ENCODE measurements at regions not wholly inside any gene's neighbourhood (a gene's known extent, or its start where the extent isn't known, plus 50 kb on each side); places are given as distances from the start of the nearest gene placed in this dataset.

DNA sequence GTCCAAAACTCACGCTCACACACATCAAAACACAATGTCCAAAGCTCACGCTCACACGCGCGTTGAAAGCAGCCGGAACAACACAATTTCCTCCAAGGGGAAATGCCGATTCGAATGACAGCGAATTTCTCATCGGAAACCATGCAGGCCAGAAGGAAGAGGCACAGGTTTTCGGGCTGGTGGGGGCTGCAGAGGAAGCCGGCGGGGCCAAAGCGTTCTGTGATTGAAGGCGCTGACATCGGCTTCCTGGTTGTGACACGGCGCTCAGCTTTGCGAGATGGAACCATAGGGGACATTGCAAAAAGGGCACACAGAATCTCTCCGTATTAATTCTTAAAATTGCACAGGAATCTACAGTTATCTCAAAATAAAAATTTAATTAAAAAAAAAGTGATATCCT is 61.3 kb downstream of the FOXL3 start:
- no peak for DNase-seq (ENCODE audit: low read depth in 1 of 2, low spot score in 2 of 2)

DNA sequence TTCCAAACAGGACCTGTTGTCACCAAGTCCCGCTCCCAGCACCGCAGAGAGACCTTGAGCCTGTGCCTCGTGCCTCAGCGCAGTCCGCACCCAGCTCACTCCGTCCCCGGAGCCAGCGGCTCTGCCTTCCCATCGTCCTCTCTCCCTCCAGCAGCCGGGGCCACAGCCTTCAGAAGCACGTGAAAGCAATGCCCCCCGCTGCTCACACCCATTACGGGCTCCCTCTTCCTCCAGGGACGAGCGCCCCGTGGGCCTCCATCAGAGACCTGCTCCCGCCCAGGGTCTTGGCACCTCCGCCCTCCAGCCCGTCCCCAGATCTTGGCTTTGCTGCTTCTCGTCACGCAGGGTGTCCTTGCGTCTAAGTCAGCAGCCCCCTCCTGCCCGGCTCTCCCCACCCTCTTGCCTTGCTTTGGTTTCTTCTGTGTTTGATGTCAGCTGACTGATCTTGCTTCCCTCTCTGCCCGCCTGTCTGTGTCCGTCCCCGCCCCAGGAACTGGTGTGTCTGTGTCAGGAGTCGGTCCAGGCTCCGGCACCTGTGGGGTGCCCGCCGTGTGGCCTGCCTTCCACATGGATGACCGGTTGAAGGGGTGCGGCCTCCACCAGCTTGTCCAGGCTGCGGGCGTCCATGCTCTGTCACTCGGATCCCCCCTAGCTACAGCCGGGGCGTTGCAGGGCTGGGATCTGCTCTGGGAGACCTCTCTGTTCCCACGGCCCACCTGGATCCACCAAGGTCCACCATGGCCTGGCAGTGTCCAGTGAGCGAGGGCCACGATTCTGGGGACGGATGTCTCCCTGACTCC is 61.9 kb downstream of the FOXL3 start:
- no peak for DNase-seq (ENCODE audit: low read depth in 1 of 2, low spot score in 2 of 2)
- Histone ChIP-seq H3K27me3 (replicated peaks) (no peaks in the 10 kb centered on the region), H3K27ac (no peak overlapping the region), H3K36me3 (no peaks in the 10 kb centered on the region), H3K4me1 (replicated peaks) (no peaks in the 10 kb centered on the region), H3K9me3 (replicated peaks) (no peaks in the 10 kb centered on the region; the same call in 1 of the 2 replicates), H3K4me3 (no peak overlapping the region)

More for the DNA sequence above, 61.3 kb downstream of the FOXL3 start:
- no peaks in the 10 kb centered on the region for H3K36me3 ChIP-seq
- H3K27ac ChIP-seq: no peak overlapping the region
- no peaks in the 10 kb centered on the region for H3K27me3 ChIP-seq (replicated peaks)
- no peaks in the 10 kb centered on the region; the same call in 1 of the 2 replicates for H3K9me3 ChIP-seq (replicated peaks)
- H3K4me3 ChIP-seq: no peak overlapping the region
- no peaks in the 10 kb centered on the region for H3K4me1 ChIP-seq (replicated peaks)

DNA sequence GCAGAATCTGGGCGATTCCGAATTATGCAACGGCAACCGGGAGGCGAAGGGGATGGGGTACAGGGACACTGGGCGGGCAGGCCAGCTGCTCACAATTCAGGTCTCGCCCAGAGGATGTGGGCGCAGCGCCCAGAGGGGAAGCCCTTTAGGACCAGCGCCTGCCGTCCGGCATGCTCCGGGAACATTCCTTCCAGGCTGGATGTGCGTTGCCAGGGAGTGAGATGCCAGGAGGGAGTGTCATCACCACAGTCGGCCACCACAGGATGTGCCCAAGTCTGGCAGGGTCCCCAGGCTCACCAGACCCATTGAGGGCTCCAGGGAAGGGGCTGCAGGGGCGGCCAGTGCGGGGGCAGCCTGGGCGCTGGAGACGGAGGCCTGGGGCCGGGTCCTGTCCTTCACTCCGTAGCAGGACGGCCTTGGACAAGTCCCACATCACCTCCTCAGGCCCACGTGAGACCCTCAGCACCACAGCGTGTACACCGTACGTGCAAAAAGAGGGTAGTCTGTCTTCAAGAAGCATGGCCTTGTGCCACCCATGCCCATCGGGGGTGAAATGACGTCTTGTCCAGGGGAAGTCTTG is 63.9 kb downstream of the FOXL3 start:
- Histone ChIP-seq H3K27ac (no peak overlapping the region), H3K36me3 (no peaks in the 10 kb centered on the region), H3K9me3 (replicated peaks) (no peaks in the 10 kb centered on the region; the same call in 1 of the 2 replicates), H3K4me3 (no peak overlapping the region), H3K4me1 (replicated peaks) (no peaks in the 10 kb centered on the region), H3K27me3 (replicated peaks) (peaks cover 3% of the 10 kb centered on the region; the same call in 1 of the 2 replicates)
- no peak for DNase-seq (ENCODE audit: low read depth in 1 of 2, low spot score in 2 of 2)

DNA sequence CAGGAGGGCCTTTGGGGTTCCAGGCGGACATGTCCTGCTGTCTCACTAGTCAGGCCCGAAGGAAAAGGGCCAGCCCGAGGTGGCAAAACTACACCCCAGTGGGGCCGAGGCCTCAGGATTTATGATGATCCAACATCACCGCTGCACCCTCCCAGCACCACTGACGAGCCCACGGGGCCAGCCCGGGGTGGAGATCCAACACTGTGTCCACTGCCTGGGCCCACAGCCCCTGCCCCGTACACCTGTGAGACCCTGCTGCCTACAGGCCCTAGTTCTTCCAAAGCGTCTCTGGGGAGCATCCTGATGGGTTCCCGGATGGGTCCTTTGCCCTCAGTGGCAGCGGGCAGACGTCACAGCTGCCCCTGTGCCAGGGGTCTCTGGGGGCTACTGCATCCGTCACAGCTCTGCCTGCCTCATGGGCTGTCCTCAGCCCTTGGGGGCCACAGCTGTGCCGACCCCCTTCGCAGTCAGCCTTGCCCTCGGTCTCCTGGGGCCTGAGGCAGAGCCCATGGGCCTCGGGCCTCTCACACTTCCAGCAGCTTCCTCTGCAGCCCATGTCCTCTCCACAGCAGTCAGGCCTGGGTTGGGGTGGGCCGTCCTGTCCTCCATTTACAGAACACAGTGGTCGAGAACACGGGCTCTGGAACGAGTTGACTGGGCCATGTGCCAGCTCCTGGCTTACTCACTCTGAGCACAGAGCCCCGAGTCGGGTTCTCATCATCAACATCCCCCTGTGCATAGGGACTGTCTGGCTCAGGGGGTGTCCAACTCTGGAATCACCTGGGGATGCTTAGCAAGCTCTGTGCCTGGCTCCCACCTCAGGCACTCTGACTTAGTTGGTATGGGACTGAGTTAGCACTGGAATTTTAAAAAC is 64.9 kb downstream of the FOXL3 start:
- peaks cover 12% of the 10 kb centered on the region for H3K27me3 ChIP-seq (replicated peaks)
- no peaks in the 10 kb centered on the region for H3K4me1 ChIP-seq (replicated peaks)
- no peaks in the 10 kb centered on the region; the same call in 1 of the 2 replicates for H3K9me3 ChIP-seq (replicated peaks)
- H3K36me3 ChIP-seq: no peaks in the 10 kb centered on the region
- no peak overlapping the region for H3K27ac ChIP-seq
- no peak for DNase-seq (ENCODE audit: low read depth in 1 of 2, low spot score in 2 of 2)
- H3K4me3 ChIP-seq: no peak overlapping the region

DNA sequence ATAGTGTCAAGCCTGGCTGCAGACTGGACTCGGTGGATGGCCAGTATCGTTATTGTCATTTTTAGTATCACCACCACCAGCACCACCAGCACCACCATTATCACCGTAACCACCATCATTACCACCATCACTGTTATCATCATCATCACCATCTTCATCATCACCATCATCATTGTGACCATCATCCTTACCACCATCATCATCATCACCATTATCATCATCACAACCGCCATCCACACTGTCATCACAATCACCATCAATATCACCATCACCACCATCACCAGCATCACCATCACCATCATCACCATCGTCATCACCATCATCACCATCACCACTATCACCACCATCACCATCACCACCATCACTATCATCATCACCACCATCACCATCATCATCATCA is 65.6 kb downstream of the FOXL3 start:
- H3K27me3 ChIP-seq (replicated peaks): peaks cover 17% of the 10 kb centered on the region
- DNase-seq (ENCODE audit: low read depth in 1 of 2, low spot score in 2 of 2): no peak
- H3K36me3 ChIP-seq: no peaks in the 10 kb centered on the region
- no peaks in the 10 kb centered on the region for H3K4me1 ChIP-seq (replicated peaks)
- H3K27ac ChIP-seq: no peak overlapping the region
- no peaks in the 10 kb centered on the region; the same call in 1 of the 2 replicates for H3K9me3 ChIP-seq (replicated peaks)
- H3K4me3 ChIP-seq: no peak overlapping the region

DNA sequence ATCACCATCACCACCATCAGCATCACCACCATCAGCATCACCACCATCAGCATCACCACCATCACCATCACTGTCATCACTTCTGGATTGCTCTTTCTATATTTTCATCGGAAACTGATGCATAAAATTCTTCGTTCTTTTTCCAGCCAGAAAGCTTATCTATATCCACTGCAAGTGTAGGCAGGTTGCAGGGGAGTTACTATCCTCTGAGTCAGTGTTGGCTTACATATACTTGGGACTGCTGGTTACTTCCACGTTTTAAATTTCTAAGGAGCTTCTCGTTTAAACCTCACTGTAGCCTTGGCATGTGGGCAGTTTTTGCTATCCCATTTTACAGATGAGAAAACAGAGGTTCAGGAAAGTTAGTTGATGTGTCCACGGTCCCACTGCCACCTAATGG is 66.1 kb downstream of the FOXL3 start:
- Histone ChIP-seq H3K9me3 (replicated peaks) (no peaks in the 10 kb centered on the region; the same call in 1 of the 2 replicates), H3K36me3 (no peaks in the 10 kb centered on the region), H3K27me3 (replicated peaks) (peaks cover 17% of the 10 kb centered on the region), H3K4me3 (no peak overlapping the region), H3K27ac (no peak overlapping the region), H3K4me1 (replicated peaks) (no peaks in the 10 kb centered on the region)
- DNase-seq (ENCODE audit: low read depth in 1 of 2, low spot score in 2 of 2): no peak

- no peaks in the 10 kb centered on the region for H3K36me3 ChIP-seq
- no peak for DNase-seq (ENCODE audit: low read depth in 1 of 2, low spot score in 2 of 2)
- peaks cover 17% of the 10 kb centered on the region for H3K27me3 ChIP-seq (replicated peaks)
- H3K4me3 ChIP-seq: no peak overlapping the region
- no peak overlapping the region for H3K27ac ChIP-seq
- no peaks in the 10 kb centered on the region; the same call in 1 of the 2 replicates for H3K9me3 ChIP-seq (replicated peaks)
- H3K4me1 ChIP-seq (replicated peaks): no peaks in the 10 kb centered on the region
Observed at GRCh38 chr7:356691-357462, 66.9 kb downstream of the FOXL3 start.

DNA sequence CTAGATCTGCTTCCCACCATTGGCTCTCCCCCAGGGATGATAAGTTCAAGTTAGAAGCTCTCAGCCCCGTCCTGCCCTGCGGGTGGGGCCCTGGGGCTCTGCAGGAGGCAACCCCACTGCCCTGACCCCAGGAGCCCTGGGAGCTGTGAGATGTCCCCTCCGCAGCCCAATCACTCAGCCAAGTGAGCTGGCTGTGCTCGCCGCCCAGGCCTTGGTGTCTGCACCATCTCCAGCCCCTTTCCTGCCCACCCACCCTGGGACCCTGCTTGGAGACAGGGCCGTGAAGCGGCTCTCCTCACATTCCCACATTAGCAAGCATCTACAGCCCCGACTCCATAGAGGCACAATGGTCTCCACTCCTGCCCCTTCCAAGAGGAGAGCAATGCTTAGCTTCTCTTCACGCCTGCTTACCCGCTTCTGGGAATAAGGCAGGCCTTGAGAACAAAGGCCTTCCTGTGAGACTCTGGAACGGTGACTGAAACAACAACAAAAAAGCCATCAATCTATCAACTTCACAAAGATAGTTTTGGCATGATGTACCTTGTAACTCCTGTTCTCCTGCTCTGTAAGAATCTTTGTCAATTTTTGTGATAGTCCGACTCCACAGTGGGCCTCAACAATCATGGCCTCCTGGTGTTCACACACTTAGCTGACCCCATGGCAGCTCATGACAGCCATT is 67.7 kb downstream of the FOXL3 start:
- no peak for DNase-seq (ENCODE audit: low read depth in 1 of 2, low spot score in 2 of 2)
- Histone ChIP-seq H3K4me1 (replicated peaks) (no peaks in the 10 kb centered on the region), H3K4me3 (no peak overlapping the region), H3K27ac (no peak overlapping the region), H3K9me3 (replicated peaks) (no peaks in the 10 kb centered on the region; the same call in 1 of the 2 replicates), H3K36me3 (no peaks in the 10 kb centered on the region), H3K27me3 (replicated peaks) (peaks cover 21% of the 10 kb centered on the region)

GRCh38 chr7:358352-358751 is 68.4 kb downstream of the FOXL3 start:
- H3K9me3 ChIP-seq (replicated peaks): no peaks in the 10 kb centered on the region; the same call in 1 of the 2 replicates
- H3K27ac ChIP-seq: no peak overlapping the region
- H3K4me3 ChIP-seq: no peak overlapping the region
- H3K36me3 ChIP-seq: no peaks in the 10 kb centered on the region
- peaks cover 21% of the 10 kb centered on the region for H3K27me3 ChIP-seq (replicated peaks)
- H3K4me1 ChIP-seq (replicated peaks): no peaks in the 10 kb centered on the region
- no peak for DNase-seq (ENCODE audit: low read depth in 1 of 2, low spot score in 2 of 2)

DNA sequence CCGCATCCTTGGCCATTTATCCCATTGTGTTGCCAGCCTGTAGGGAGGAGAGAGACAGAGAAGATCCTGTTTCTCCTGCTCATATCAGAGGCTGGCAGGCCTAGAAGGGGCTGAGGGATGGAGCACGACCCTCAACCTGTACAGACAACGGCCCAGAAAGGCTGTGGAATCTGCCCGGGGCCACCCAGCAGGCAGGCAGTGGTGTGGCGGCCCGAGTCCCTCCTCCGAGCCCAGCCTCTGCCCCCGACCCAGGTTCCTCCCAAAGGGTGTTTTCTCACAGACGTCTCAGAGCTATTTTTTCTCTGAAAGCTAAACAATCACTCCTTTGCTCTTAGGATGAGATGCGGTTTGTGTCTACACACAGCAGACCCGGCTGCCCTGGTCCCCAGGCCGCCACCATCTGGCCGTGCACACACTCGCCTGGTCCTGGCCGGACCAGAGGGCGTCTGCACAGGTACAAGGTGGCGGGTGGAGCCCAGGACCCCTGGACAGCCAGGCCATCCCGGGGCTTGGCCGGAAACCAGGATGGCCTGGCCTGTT is 69.3 kb downstream of the FOXL3 start:
- Histone ChIP-seq H3K36me3 (no peaks in the 10 kb centered on the region), H3K27ac (no peak overlapping the region)

DNA sequence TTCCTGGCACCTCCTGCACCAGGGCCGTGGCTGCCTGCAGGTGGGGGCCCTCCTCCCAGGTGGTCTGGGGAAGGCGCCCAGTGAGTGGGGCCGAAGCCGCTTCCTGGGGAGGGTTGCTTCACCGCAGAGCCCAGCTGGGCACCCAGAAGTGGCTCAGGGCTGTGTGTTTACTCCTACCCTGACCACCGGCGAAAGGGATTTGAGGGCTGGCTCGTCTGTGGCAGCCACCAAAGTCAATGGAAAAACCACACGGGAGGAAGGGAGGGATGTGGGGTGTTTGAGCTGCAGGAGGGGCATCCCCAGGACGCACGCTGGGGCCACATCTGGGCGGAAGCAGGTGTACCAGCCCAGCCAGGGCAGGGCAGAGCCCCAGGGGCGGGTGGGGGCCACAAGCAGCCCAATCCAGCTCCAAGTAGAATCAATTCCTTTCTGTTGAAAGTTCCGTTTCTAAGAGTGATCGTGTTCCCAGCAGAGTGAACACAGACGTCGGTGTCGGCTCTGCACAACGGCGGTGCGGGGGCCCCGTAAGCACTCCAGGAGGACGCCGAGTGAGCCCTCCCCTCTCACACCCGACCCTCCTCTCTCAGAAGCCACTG is 69.9 kb downstream of the FOXL3 start:
- no peaks in the 10 kb centered on the region for H3K36me3 ChIP-seq
- no peaks in the 10 kb centered on the region; the same call in 1 of the 2 replicates for H3K9me3 ChIP-seq (replicated peaks)
- no peak for DNase-seq (ENCODE audit: low read depth in 1 of 2, low spot score in 2 of 2)
- H3K4me3 ChIP-seq: no peak overlapping the region
- no peaks in the 10 kb centered on the region for H3K4me1 ChIP-seq (replicated peaks)
- no peak overlapping the region for H3K27ac ChIP-seq
- peaks cover 21% of the 10 kb centered on the region for H3K27me3 ChIP-seq (replicated peaks)

More for the DNA sequence above, 69.3 kb downstream of the FOXL3 start:
- peaks cover 21% of the 10 kb centered on the region for H3K27me3 ChIP-seq (replicated peaks)
- DNase-seq (ENCODE audit: low read depth in 1 of 2, low spot score in 2 of 2): no peak
- H3K4me3 ChIP-seq: no peak overlapping the region
- H3K9me3 ChIP-seq (replicated peaks): no peaks in the 10 kb centered on the region; the same call in 1 of the 2 replicates
- H3K4me1 ChIP-seq (replicated peaks): no peaks in the 10 kb centered on the region

- no peaks in the 10 kb centered on the region; the same call in 1 of the 2 replicates for H3K9me3 ChIP-seq (replicated peaks)
- no peaks in the 10 kb centered on the region for H3K36me3 ChIP-seq
- H3K27ac ChIP-seq: no peak overlapping the region
- no peak for DNase-seq (ENCODE audit: low read depth in 1 of 2, low spot score in 2 of 2)
- H3K4me1 ChIP-seq (replicated peaks): no peaks in the 10 kb centered on the region
- no peak overlapping the region for H3K4me3 ChIP-seq
- H3K27me3 ChIP-seq (replicated peaks): peaks cover 21% of the 10 kb centered on the region
Observed at GRCh38 chr7:360454-361100, 70.6 kb downstream of the FOXL3 start.
